Neural cell (in vitro differentiated cells): ENCODE measurements at regions not wholly inside any gene's neighbourhood (a gene's known extent, or its start where the extent isn't known, plus 50 kb on each side); places are given as distances from the start of the nearest gene placed in this dataset.

Experiments used
- H2AFZ ChIP-seq: fragments of 200-600, 300-800 bp; sonication (generic), shearing (Covaris generic); 2 replicates; pipeline ENCODE4 v1.6.0; 2014; ENCODE audit warnings: low read depth, mild to moderate bottlenecking, antibody characterized with exemption, low read length, moderate library complexity
- H3F3A ChIP-seq: fragments of 200-600 bp; shearing (Covaris generic); 2 replicates; pipeline ENCODE4 v1.6.1; 2016; ENCODE audit warnings: mild to moderate bottlenecking, moderate library complexity, mixed read lengths, antibody characterized with exemption, low read length; ENCODE audit not compliant: insufficient read depth, poor library complexity, severe bottlenecking
- H3K27ac ChIP-seq: fragments of 200-600, 300-800 bp; sonication (generic), shearing (Covaris generic); 2 replicates; pipeline ENCODE4 v1.5.1; 2014; ENCODE audit warnings: mild to moderate bottlenecking, low read length, moderate library complexity
- H3K27me3 ChIP-seq: fragments of 300-800, 200-600 bp; sonication (generic), shearing (Covaris generic); 2 replicates; pipeline ENCODE4 v1.6.0; 2014; ENCODE audit warnings: mild to moderate bottlenecking, low read depth, low read length, moderate library complexity; ENCODE audit not compliant: insufficient read depth
- H3K36me3 ChIP-seq: fragments of 300-800, 200-600 bp; sonication (generic), shearing (Covaris generic); 2 replicates; pipeline ENCODE4 v1.5.1; 2014; ENCODE audit warnings: mild to moderate bottlenecking, antibody characterized with exemption, low read length, moderate library complexity; ENCODE audit not compliant: insufficient read depth
- H3K4me2 ChIP-seq: fragments of 300-800, 200-600 bp; sonication (generic), shearing (Covaris generic); 2 replicates; pipeline ENCODE4 v1.6.0; 2014; ENCODE audit warnings: mild to moderate bottlenecking, low read length
- H3K4me3 ChIP-seq: fragments of 300-800, 200-600 bp; sonication (generic), shearing (Covaris generic); 2 replicates; pipeline ENCODE4 v1.5.1; 2014; ENCODE audit warnings: mild to moderate bottlenecking, low read length, moderate library complexity
- H3K79me2 ChIP-seq: fragments of 200-600 bp; shearing (Covaris generic); replicated peaks from 2 replicates; pipeline ENCODE4 v1.6.0; 2014; ENCODE audit warnings: mild to moderate bottlenecking, low read length, moderate library complexity; ENCODE audit not compliant: insufficient read depth
- H3K9ac ChIP-seq: fragments of 300-800, 200-600 bp; sonication (generic), shearing (Covaris generic); 2 replicates; pipeline ENCODE4 v1.6.1; 2016; ENCODE audit warnings: mild to moderate bottlenecking, low read length, mixed read lengths
- H3K9me2 ChIP-seq: fragments of 200-600 bp; shearing (Covaris generic); 2 replicates; pipeline ENCODE4 v1.6.1; 2016; ENCODE audit warnings: mild to moderate bottlenecking, low read length, mixed read lengths; ENCODE audit not compliant: insufficient read depth
- H3K9me3 ChIP-seq: fragments of 200-600, 300-800 bp; sonication (generic), shearing (Covaris generic); 2 replicates; pipeline ENCODE4 v1.6.1; 2016; ENCODE audit warnings: mild to moderate bottlenecking, mixed run types, low read length, moderate library complexity, mixed read lengths
- H4K20me1 ChIP-seq: fragments of 200-600 bp; shearing (Covaris generic); 2 replicates; pipeline ENCODE4 v1.6.1; 2016; ENCODE audit warnings: mild to moderate bottlenecking, mixed run types; ENCODE audit not compliant: insufficient read depth
- CTCF ChIP-seq: fragments of 450-650 bp; IDR thresholded peaks from 2 replicates; pipeline ENCODE4 v1.5.1; 2014; ENCODE audit warnings: antibody characterized with exemption, mild to moderate bottlenecking, moderate library complexity; ENCODE audit not compliant: poor library complexity, severe bottlenecking
- EP300 ChIP-seq: fragments of 450-650 bp; conservative IDR thresholded peaks from 2 replicates; pipeline ENCODE4 v1.6.1; 2014; ENCODE audit warnings: antibody characterized with exemption, mild to moderate bottlenecking, moderate library complexity; ENCODE audit not compliant: poor library complexity, severe bottlenecking
- EZH2 ChIP-seq: fragments of 200-600, 300-800 bp; shearing (Covaris generic), sonication (generic); IDR thresholded peaks from 2 replicates; pipeline ENCODE4 v1.6.1; 2014; ENCODE audit warnings: antibody characterized with exemption, low read length, borderline replicate concordance, mild to moderate bottlenecking; ENCODE audit not compliant: insufficient read depth, poor library complexity, severe bottlenecking
- MXI1 ChIP-seq: fragments of 450-650 bp; conservative IDR thresholded peaks from 2 replicates; pipeline ENCODE4 v1.6.1; 2014; ENCODE audit warnings: antibody characterized with exemption, mild to moderate bottlenecking; ENCODE audit not compliant: poor library complexity, severe bottlenecking
- POLR2AphosphoS5 ChIP-seq: IDR thresholded peaks from 2 replicates; pipeline ENCODE4 v1.6.1; 2012
- RAD21 ChIP-seq: fragments of 450-650 bp; conservative IDR thresholded peaks from 2 replicates; pipeline ENCODE4 v1.6.1; 2014; ENCODE audit warnings: antibody characterized with exemption, mild to moderate bottlenecking, moderate library complexity
- REST ChIP-seq: IDR thresholded peaks from 2 replicates; pipeline ENCODE4 v1.6.1; 2012; ENCODE audit warnings: borderline replicate concordance
- SMC3 ChIP-seq: fragments of 450-650 bp; conservative IDR thresholded peaks from 2 replicates; pipeline ENCODE4 v1.6.1; 2014; ENCODE audit warnings: antibody characterized with exemption, mild to moderate bottlenecking, moderate library complexity; ENCODE audit not compliant: poor library complexity
- TAF1 ChIP-seq: IDR thresholded peaks from 2 replicates; pipeline ENCODE4 v1.6.1; 2012; ENCODE audit warnings: low read depth

GRCh38 chr10:4230036-4230435 is 445.0 kb upstream of the KLF6 start:
- TF ChIP-seq REST (no peak), POLR2AphosphoS5 (no peak), RAD21 (no peak), CTCF (no peak), SMC3 (no peak), EP300 (no peak), EZH2 (no peak)
- Histone ChIP-seq H3K9ac (no peak overlapping the region), H3K36me3 (no peaks in the 10 kb centered on the region), H3F3A (no peaks in the 10 kb centered on the region), H3K9me3 (no peaks in the 10 kb centered on the region), H3K27ac (no peak overlapping the region), H3K27me3 (no peaks in the 10 kb centered on the region), H3K4me2 (no peak overlapping the region), H2AFZ (no peak overlapping the region), H3K9me2 (no peaks in the 10 kb centered on the region), H4K20me1 (no peaks in the 10 kb centered on the region), H3K79me2 (no peaks in the 10 kb centered on the region), H3K4me3 (no peak overlapping the region)

- no peak overlapping the region for H3K4me3 ChIP-seq
- H3K79me2 ChIP-seq: no peaks in the 10 kb centered on the region
- H3K9ac ChIP-seq: no peak overlapping the region
- TF ChIP-seq RAD21 (no peak), TAF1 (no peak), MXI1 (no peak), EP300 (no peak), CTCF (no peak), SMC3 (no peak), EZH2 (no peak), REST (no peak), POLR2AphosphoS5 (no peak)
- no peak overlapping the region for H2AFZ ChIP-seq
- no peaks in the 10 kb centered on the region for H3K9me3 ChIP-seq
- no peak overlapping the region for H3K27ac ChIP-seq
- H3K4me2 ChIP-seq: no peak overlapping the region
- no peaks in the 10 kb centered on the region for H3F3A ChIP-seq
- H3K27me3 ChIP-seq: no peaks in the 10 kb centered on the region
- H3K36me3 ChIP-seq: no peaks in the 10 kb centered on the region
- no peaks in the 10 kb centered on the region for H4K20me1 ChIP-seq
- H3K9me2 ChIP-seq: no peaks in the 10 kb centered on the region
Measured at GRCh38 chr10:4229106-4229505, 444.1 kb upstream of the KLF6 start.
